ENCODE measurements at regions not wholly inside any gene's neighbourhood (a gene's known extent, or its start where the extent isn't known, plus 50 kb on each side); places are given as distances from the start of the nearest gene placed in this dataset.

GRCh38 chr6:70353448-70353847 lies 50.6 kb upstream of the COL9A1 start:
- TF ChIP-seq CTCF (IDR thresholded peaks at IDR 0.05) (no peak), POLR2A (IDR thresholded peaks at IDR 0.05) (no peak)
